Caco-2 (cell line): ENCODE measurements at regions not wholly inside any gene's neighbourhood (a gene's known extent, or its start where the extent isn't known, plus 50 kb on each side); places are given as distances from the start of the nearest gene placed in this dataset.

Experiments used
- BruUV-seq: library from RNA; stranded (reverse); fragments of 400-500 nt; replicated peaks from 2 replicates; lab custom pipeline; 2021; lab: Mats Ljungman, UMichigan
- CTCF ChIA-PET: fragments of 300-600 bp; sonication (Branson Sonifier 250); formaldehyde crosslinking; loops from one replicate; lab custom pipeline; 2022; ENCODE audit warnings: antibody characterized with exemption; lab: Charles Lee
- POLR2A ChIA-PET: fragments of 300-600 bp; sonication (Branson Sonifier 250); formaldehyde crosslinking; loops from one replicate; lab custom pipeline; 2022; ENCODE audit warnings: antibody characterized with exemption; lab: Charles Lee
- DNase-seq, 2 experiments: peaks; one replicate each; pipeline versions ENCODE4 v3.0.0 to v3.0.0-alpha.2; 2020 to 2022
- H3K27me3 ChIP-seq: replicated peaks from 2 replicates; pipeline ENCODE4 v1.6.0; 2011; ENCODE audit warnings: low read length; ENCODE audit not compliant: control insufficient read depth, insufficient read depth
- H3K36me3 ChIP-seq: 2 replicates; pipeline ENCODE4 v1.5.1; 2011; ENCODE audit warnings: low read length; ENCODE audit not compliant: control insufficient read depth, insufficient read depth
- H3K4me1 ChIP-seq: fragments of 250-450 bp; sonication (Bioruptor Pico); 2 replicates; pipeline ENCODE4 v1.5.1; 2020; ENCODE audit warnings: mild to moderate bottlenecking
- H3K4me3 ChIP-seq: 2 replicates; pipeline ENCODE4 v1.5.1; 2011; ENCODE audit warnings: low read depth, mild to moderate bottlenecking, control low read depth, low read length
- H3K9me3 ChIP-seq: fragments of 250-450 bp; sonication (Bioruptor Pico); 2 replicates; pipeline ENCODE4 v1.5.1; 2020; ENCODE audit warnings: mild to moderate bottlenecking, moderate library complexity
- H3K27ac Mint-ChIP-seq: one replicate; pipeline ENCODE4 v1.8.0; 2022; ENCODE audit warnings: mixed read lengths; ENCODE audit not compliant: unreplicated experiment
- H3K27me3 Mint-ChIP-seq: one replicate; pipeline ENCODE4 v1.8.0; 2022; ENCODE audit warnings: mixed read lengths; ENCODE audit not compliant: insufficient read depth, unreplicated experiment
- H3K36me3 Mint-ChIP-seq: one replicate; pipeline ENCODE4 v1.8.0; 2022; ENCODE audit warnings: mild to moderate bottlenecking, mixed read lengths; ENCODE audit not compliant: insufficient read depth, unreplicated experiment
- H3K4me1 Mint-ChIP-seq: one replicate; pipeline ENCODE4 v1.8.0; 2022; ENCODE audit warnings: low read depth, mixed read lengths; ENCODE audit not compliant: unreplicated experiment
- H3K4me3 Mint-ChIP-seq: one replicate; pipeline ENCODE4 v1.8.0; 2022; ENCODE audit warnings: mild to moderate bottlenecking, moderate library complexity, mixed read lengths; ENCODE audit not compliant: unreplicated experiment
- H3K9me3 Mint-ChIP-seq: one replicate; pipeline ENCODE4 v1.8.0; 2022; ENCODE audit warnings: mixed read lengths; ENCODE audit not compliant: unreplicated experiment
- intact Hi-C: fragments of 100-400 bp; cut with micrococcal nuclease; formaldehyde crosslinking; loops from one replicate; pipeline ENCODE4 v1.10.0; 2022; ENCODE audit not compliant: unreplicated experiment
- TF ChIP-seq, protein P1 (sequence below), 2 experiments: fragments of 200-600 bp in 1 of 2; IDR thresholded peaks; 1 replicate in 1 of 2; 2 replicates in 1 of 2; pipeline versions ENCODE4 v1.5.1 to v1.8.0; 2011 to 2022; ENCODE audit warnings: antibody characterized with exemption in 1 of 2, control low read depth in 1 of 2, inconsistent platforms in 1 of 2, low read depth in 1 of 2, low read length in 1 of 2, mild to moderate bottlenecking in 1 of 2, moderate library complexity in 1 of 2; ENCODE audit not compliant: insufficient read depth in 1 of 2, severe bottlenecking in 1 of 2, unreplicated experiment in 1 of 2

DNA sequence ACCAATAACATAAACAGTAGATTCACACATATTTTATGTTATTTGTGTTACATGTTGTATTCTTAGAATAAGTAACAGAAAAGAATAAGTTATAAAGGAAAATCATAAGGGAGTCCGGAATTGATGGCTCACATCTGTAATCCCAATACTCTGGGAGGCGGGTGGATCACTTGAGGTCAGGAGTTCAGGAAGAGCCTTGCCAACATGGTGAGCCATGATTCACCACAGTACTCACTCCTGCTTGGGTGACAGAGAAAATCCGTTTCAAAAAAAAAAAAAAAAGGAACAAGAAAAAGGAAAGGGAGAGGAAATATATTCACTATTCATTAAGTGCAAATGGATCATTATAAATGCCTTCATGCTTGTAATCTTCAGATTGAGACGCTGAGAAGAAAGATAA lies 533.3 kb upstream of the CDH9 start:
- H3K4me1 Mint-ChIP-seq = no peaks in the 10 kb centered on the region

DNA sequence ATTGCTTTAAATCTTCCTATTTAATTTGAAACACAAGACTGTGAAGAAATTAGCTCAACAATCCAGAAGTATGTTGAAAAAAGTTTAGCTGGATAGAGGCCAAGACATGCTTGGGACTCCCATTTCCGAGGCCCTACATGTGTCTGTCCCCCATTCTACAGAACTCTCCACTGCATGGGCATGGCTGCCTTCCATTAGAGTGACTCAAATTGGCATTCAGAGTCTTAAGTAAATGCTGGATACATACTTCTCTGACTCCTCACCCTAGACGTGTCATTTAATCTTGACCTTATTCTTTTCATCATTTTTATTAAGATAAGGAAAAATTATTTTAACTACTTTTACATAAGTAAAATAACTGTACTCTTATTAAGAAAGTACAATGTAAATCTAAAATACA lies 530.4 kb upstream of the CDH9 start:
- H3K27ac Mint-ChIP-seq = no peak overlapping the region
- Histone ChIP-seq H3K4me1 (no peaks in the 10 kb centered on the region), H3K36me3 (no peaks in the 10 kb centered on the region), H3K4me3 (no peak overlapping the region), H3K9me3 (no peaks in the 10 kb centered on the region), H3K27me3 (no peaks in the 10 kb centered on the region)
- no TSS peak for BruUV-seq
- H3K4me3 Mint-ChIP-seq = no peak overlapping the region
- CTCF ChIA-PET = no interaction called here
- H3K36me3 Mint-ChIP-seq = no peaks in the 10 kb centered on the region
- DNase-seq = no peak
- H3K4me1 Mint-ChIP-seq = no peaks in the 10 kb centered on the region
- POLR2A ChIA-PET = no interaction called here
- H3K9me3 Mint-ChIP-seq = no peaks in the 10 kb centered on the region
- H3K27me3 Mint-ChIP-seq = no peaks in the 10 kb centered on the region
- intact Hi-C loops = no loop called here
- TF ChIP-seq, protein P1, sequence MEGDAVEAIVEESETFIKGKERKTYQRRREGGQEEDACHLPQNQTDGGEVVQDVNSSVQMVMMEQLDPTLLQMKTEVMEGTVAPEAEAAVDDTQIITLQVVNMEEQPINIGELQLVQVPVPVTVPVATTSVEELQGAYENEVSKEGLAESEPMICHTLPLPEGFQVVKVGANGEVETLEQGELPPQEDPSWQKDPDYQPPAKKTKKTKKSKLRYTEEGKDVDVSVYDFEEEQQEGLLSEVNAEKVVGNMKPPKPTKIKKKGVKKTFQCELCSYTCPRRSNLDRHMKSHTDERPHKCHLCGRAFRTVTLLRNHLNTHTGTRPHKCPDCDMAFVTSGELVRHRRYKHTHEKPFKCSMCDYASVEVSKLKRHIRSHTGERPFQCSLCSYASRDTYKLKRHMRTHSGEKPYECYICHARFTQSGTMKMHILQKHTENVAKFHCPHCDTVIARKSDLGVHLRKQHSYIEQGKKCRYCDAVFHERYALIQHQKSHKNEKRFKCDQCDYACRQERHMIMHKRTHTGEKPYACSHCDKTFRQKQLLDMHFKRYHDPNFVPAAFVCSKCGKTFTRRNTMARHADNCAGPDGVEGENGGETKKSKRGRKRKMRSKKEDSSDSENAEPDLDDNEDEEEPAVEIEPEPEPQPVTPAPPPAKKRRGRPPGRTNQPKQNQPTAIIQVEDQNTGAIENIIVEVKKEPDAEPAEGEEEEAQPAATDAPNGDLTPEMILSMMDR (IDR thresholded peaks at IDR 0.05; ENCODE audit: insufficient read depth in 1 of 2, low read depth in 1 of 2, low read length in 1 of 2, severe bottlenecking in 1 of 2, unreplicated experiment in 1 of 2) = no peak

More for the DNA sequence above, 533.3 kb upstream of the CDH9 start:
- no peaks in the 10 kb centered on the region for H3K27me3 Mint-ChIP-seq
- POLR2A ChIA-PET = no interaction called here
- Histone ChIP-seq H3K4me3 (no peak overlapping the region), H3K4me1 (no peaks in the 10 kb centered on the region), H3K9me3 (no peaks in the 10 kb centered on the region), H3K27me3 (no peaks in the 10 kb centered on the region), H3K36me3 (no peaks in the 10 kb centered on the region)
- no peak for DNase-seq
- no TSS peak for BruUV-seq
- H3K36me3 Mint-ChIP-seq = no peaks in the 10 kb centered on the region
- CTCF ChIA-PET = no interaction called here
- no peaks in the 10 kb centered on the region for H3K9me3 Mint-ChIP-seq
- H3K4me3 Mint-ChIP-seq = no peak overlapping the region
- TF ChIP-seq, protein P1 (IDR thresholded peaks at IDR 0.05; ENCODE audit: insufficient read depth in 1 of 2, low read depth in 1 of 2, low read length in 1 of 2, severe bottlenecking in 1 of 2, unreplicated experiment in 1 of 2) = no peak
- H3K27ac Mint-ChIP-seq = no peak overlapping the region
- intact Hi-C loops = no loop called here

DNA sequence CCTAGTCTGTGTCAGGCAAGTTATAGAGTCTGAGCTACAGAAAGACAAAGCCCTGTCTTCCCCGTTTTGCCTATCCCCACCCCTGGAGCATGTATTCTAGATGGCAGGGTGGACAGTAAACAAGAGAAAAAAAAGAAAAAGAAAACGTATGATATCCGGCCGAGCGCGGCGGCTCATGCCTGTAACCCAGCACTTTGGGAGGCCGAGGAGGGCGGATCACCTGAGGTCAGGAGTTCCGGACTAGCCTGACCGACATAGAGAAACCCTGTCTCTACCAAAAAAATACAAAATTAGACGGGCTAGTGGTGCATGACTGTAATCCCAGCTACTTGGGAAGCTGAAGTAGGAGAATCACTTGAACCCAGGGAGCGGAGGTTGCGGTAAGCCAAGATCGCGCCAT lies 523.0 kb upstream of the CDH9 start:
- Histone ChIP-seq H3K4me1 (no peaks in the 10 kb centered on the region), H3K27me3 (no peaks in the 10 kb centered on the region), H3K36me3 (no peaks in the 10 kb centered on the region), H3K9me3 (no peaks in the 10 kb centered on the region), H3K4me3 (no peak overlapping the region)
- H3K4me3 Mint-ChIP-seq = no peak overlapping the region
- ChIA-PET CTCF (no interaction called here), POLR2A (no interaction called here)
- intact Hi-C loops = no loop called here
- H3K4me1 Mint-ChIP-seq = no peaks in the 10 kb centered on the region
- TF ChIP-seq, protein P1 (IDR thresholded peaks at IDR 0.05; ENCODE audit: insufficient read depth in 1 of 2, low read depth in 1 of 2, low read length in 1 of 2, severe bottlenecking in 1 of 2, unreplicated experiment in 1 of 2) = no peak
- H3K9me3 Mint-ChIP-seq = no peaks in the 10 kb centered on the region
- no peak for DNase-seq
- H3K27me3 Mint-ChIP-seq = no peaks in the 10 kb centered on the region
- no peak overlapping the region for H3K27ac Mint-ChIP-seq
- no TSS peak for BruUV-seq
- H3K36me3 Mint-ChIP-seq = no peaks in the 10 kb centered on the region
